Activated T-helper 9 cell treated with anti-CD3 and anti-CD28 coated beads, Interleukin-2, amount 50 U/mL, for 16 hours (primary cell): ENCODE measurements at regions not wholly inside any gene's neighbourhood (a gene's known extent, or its start where the extent isn't known, plus 50 kb on each side); places are given as distances from the start of the nearest gene placed in this dataset.
"Not testable (repeated sequence)": the region's sequence is repeated elsewhere in the genome, so short reads cannot be mapped to it uniquely, and the experiment has no call there.

Experiments used
- DNase-seq: peaks from one replicate; pipeline ENCODE4 v3.0.0-alpha.2; 2020; ENCODE audit warnings: low read depth

- no peak for DNase-seq
Measured at GRCh38 chr10:43931308-43931930, 282.7 kb upstream of the ZNF32 start.

- DNase-seq = no peak
Measured at GRCh38 chr10:43930777-43931176, 282.1 kb upstream of the ZNF32 start.

- no peak for DNase-seq
Measured at GRCh38 chr10:43930243-43930642, 281.6 kb upstream of the ZNF32 start.

- DNase-seq = no peak
Measured at GRCh38 chr10:43929122-43929521, 280.4 kb upstream of the ZNF32 start.

GRCh38 chr10:43928425-43928968 lies 279.8 kb upstream of the ZNF32 start:
- DNase-seq = no peak

GRCh38 chr10:43926875-43927406 lies 278.3 kb upstream of the ZNF32 start:
- DNase-seq = no peak

- DNase-seq = no peak
Measured at GRCh38 chr10:43926371-43926770, 277.7 kb upstream of the ZNF32 start.

GRCh38 chr10:43925793-43926192 lies 277.1 kb upstream of the ZNF32 start:
- DNase-seq = no peak

GRCh38 chr10:43923328-43923727 lies 274.6 kb upstream of the ZNF32 start:
- no peak for DNase-seq

- no peak for DNase-seq
Measured at GRCh38 chr10:43922335-43923280, 273.9 kb upstream of the ZNF32 start.

GRCh38 chr10:43921881-43922280 lies 273.2 kb upstream of the ZNF32 start:
- no peak for DNase-seq

GRCh38 chr10:43921478-43921877 lies 272.8 kb upstream of the ZNF32 start:
- DNase-seq = no peak

- not testable (repeated sequence) for DNase-seq
Measured at GRCh38 chr10:43920236-43920758, 271.6 kb upstream of the ZNF32 start.

- no peak for DNase-seq
Measured at GRCh38 chr10:43913676-43914235, 265.1 kb upstream of the ZNF32 start.

- no peak for DNase-seq
Measured at GRCh38 chr10:43912469-43912868, 263.8 kb upstream of the ZNF32 start.

GRCh38 chr10:43906490-43906889 lies 257.8 kb upstream of the ZNF32 start:
- DNase-seq = no peak

GRCh38 chr10:43905512-43906236 lies 257.0 kb upstream of the ZNF32 start:
- no peak for DNase-seq

- DNase-seq = no peak
Measured at GRCh38 chr10:43904844-43905243, 256.2 kb upstream of the ZNF32 start.

GRCh38 chr10:43904301-43904700 lies 255.6 kb upstream of the ZNF32 start:
- DNase-seq = no peak

- no peak for DNase-seq
Measured at GRCh38 chr10:43903451-43903850, 254.8 kb upstream of the ZNF32 start.

- no peak for DNase-seq
Measured at GRCh38 chr10:43902842-43903241, 254.2 kb upstream of the ZNF32 start.
